OCI-LY1 (cell line): ENCODE measurements at regions not wholly inside any gene's neighbourhood (a gene's known extent, or its start where the extent isn't known, plus 50 kb on each side); places are given as distances from the start of the nearest gene placed in this dataset.

Experiments used
- EZH2 ChIP-seq: fragments of 200-600 bp; sonication (generic), shearing (Covaris generic); IDR thresholded peaks from 2 replicates; pipeline ENCODE4 v1.8.0; 2017; ENCODE audit warnings: borderline replicate concordance, mixed run types, mild to moderate bottlenecking, antibody characterized with exemption, low read length, moderate library complexity, mixed read lengths
- TF ChIP-seq, protein P1 (sequence below): fragments of 200-600 bp; sonication (generic), shearing (Covaris generic); IDR thresholded peaks from 2 replicates; pipeline ENCODE4 v1.5.1; 2017; ENCODE audit warnings: mild to moderate bottlenecking, antibody characterized with exemption, low read length, moderate library complexity, mixed read lengths

- TF ChIP-seq, protein P1, sequence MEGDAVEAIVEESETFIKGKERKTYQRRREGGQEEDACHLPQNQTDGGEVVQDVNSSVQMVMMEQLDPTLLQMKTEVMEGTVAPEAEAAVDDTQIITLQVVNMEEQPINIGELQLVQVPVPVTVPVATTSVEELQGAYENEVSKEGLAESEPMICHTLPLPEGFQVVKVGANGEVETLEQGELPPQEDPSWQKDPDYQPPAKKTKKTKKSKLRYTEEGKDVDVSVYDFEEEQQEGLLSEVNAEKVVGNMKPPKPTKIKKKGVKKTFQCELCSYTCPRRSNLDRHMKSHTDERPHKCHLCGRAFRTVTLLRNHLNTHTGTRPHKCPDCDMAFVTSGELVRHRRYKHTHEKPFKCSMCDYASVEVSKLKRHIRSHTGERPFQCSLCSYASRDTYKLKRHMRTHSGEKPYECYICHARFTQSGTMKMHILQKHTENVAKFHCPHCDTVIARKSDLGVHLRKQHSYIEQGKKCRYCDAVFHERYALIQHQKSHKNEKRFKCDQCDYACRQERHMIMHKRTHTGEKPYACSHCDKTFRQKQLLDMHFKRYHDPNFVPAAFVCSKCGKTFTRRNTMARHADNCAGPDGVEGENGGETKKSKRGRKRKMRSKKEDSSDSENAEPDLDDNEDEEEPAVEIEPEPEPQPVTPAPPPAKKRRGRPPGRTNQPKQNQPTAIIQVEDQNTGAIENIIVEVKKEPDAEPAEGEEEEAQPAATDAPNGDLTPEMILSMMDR, result no peak
- no peak for TF ChIP-seq EZH2
These were observed 366.2 kb upstream of the TNRC6C start for GRCh38 chr17:77592106-77592865.
